Kidney (tissue), 13 donors: ENCODE measurements at regions not wholly inside any gene's neighbourhood (a gene's known extent, or its start where the extent isn't known, plus 50 kb on each side); places are given as distances from the start of the nearest gene placed in this dataset.
A peak's percentile ranks its signal among the peaks of the same experiment; 100 is the strongest.

Experiments used
- DNase-seq, 5 donors: peaks; one replicate each; pipeline ENCODE4 v3.0.0-alpha.2; 2013 to 2020
- FAIRE-seq: peaks from 2 replicates; lab custom pipeline; 2012; peaks lifted over from hg19 to GRCh38; lab: Jason Lieb, UNC
- H3K27ac ChIP-seq, 2 donors: one replicate each; pipeline ENCODE4 v1.7.0; 2013; ENCODE audit warnings: low read depth in 2 of 2, low read length in 2 of 2, inconsistent platforms in 1 of 2
- H3K27me3 ChIP-seq: one replicate; pipeline ENCODE4 v1.7.1; 2013; ENCODE audit warnings: low read length, inconsistent platforms; ENCODE audit not compliant: control insufficient read depth, insufficient read depth
- H3K36me3 ChIP-seq, 3 donors: one replicate each; pipeline versions ENCODE4 v1.7.0 to v1.7.1; 2013; ENCODE audit warnings: low read length in 3 of 3, control low read depth in 1 of 3, inconsistent platforms in 1 of 3; ENCODE audit not compliant: insufficient read depth in 3 of 3, control insufficient read depth in 2 of 3
- H3K4me1 ChIP-seq, 3 donors: one replicate each; pipeline versions ENCODE4 v1.7.0 to v1.7.1; 2013; ENCODE audit warnings: low read length in 3 of 3, inconsistent platforms in 1 of 3, low read depth in 1 of 3; ENCODE audit not compliant: control insufficient read depth in 2 of 3, insufficient read depth in 2 of 3
- H3K4me3 ChIP-seq, 3 donors: one replicate each; pipeline versions ENCODE4 v1.7.0 to v1.8.1; 2013; ENCODE audit warnings: low read length in 3 of 3, control low read depth in 1 of 3, inconsistent platforms in 1 of 3
- H3K9ac ChIP-seq, 3 donors: one replicate each; pipeline versions ENCODE4 v1.7.0 to v1.7.1; 2013; ENCODE audit warnings: low read length in 3 of 3, control low read depth in 1 of 3, inconsistent platforms in 1 of 3
- H3K9me3 ChIP-seq, 3 donors: one replicate each; pipeline versions ENCODE4 v1.7.0 to v1.7.1; 2013; ENCODE audit warnings: low read length in 3 of 3, control low read depth in 1 of 3, inconsistent platforms in 1 of 3; ENCODE audit not compliant: control insufficient read depth in 2 of 3, insufficient read depth in 1 of 3
- intact Hi-C: fragments of 100-400 bp; cut with DNase I; formaldehyde crosslinking; loops from one replicate; pipeline ENCODE4 v1.11.1; 2022
- TF ChIP-seq, protein P1 (sequence below): IDR thresholded peaks from 3 replicates; pipeline ENCODE4 v1.5.1; 2012; ENCODE audit warnings: mild to moderate bottlenecking, moderate library complexity, borderline replicate concordance; ENCODE audit not compliant: insufficient read depth; ENCODE audit errors: extremely low read depth
- donor health status: control.
- donor health status: control.
- donor health status: control.
- donor health status: control.
- donor health status: control.
- donor health status: DM: yes; HTN: yes; CAD: no.
- donor health status: Normal renal cell carcinoma (clear cell type).

DNA sequence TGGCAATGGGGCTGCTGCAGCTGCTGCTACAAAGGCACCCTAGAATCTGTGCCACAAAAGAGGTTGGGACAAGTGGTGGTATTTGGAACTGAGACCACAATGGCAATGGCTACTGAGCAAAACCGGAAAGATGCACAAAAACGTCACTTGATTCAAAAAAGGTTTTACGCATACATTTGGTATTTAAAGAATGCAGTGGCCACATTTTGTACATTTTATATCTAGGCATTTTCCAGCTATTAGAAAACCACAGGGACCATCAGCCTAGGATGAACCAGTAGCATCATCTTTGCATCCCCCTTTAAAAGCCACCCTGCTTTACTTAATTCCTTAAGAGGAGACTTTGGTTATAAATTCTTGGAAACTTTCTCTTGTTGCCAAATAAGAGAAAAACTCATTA, 104.8 kb upstream of the CXCL13 start:
- H3K4me3 ChIP-seq = no peak overlapping the region
- DNase-seq (no peak), FAIRE-seq (no peak)
- H3K27ac ChIP-seq = no peak overlapping the region
- TF ChIP-seq, protein P1, sequence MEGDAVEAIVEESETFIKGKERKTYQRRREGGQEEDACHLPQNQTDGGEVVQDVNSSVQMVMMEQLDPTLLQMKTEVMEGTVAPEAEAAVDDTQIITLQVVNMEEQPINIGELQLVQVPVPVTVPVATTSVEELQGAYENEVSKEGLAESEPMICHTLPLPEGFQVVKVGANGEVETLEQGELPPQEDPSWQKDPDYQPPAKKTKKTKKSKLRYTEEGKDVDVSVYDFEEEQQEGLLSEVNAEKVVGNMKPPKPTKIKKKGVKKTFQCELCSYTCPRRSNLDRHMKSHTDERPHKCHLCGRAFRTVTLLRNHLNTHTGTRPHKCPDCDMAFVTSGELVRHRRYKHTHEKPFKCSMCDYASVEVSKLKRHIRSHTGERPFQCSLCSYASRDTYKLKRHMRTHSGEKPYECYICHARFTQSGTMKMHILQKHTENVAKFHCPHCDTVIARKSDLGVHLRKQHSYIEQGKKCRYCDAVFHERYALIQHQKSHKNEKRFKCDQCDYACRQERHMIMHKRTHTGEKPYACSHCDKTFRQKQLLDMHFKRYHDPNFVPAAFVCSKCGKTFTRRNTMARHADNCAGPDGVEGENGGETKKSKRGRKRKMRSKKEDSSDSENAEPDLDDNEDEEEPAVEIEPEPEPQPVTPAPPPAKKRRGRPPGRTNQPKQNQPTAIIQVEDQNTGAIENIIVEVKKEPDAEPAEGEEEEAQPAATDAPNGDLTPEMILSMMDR = no peak
- H3K9ac ChIP-seq = no peak overlapping the region
- intact Hi-C loops = no loop called here
- H3K36me3 ChIP-seq = no peaks in the 10 kb centered on the region
- no peaks in the 10 kb centered on the region for H3K27me3 ChIP-seq
- H3K4me1 ChIP-seq = no peaks in the 10 kb centered on the region
- H3K9me3 ChIP-seq = no peaks in the 10 kb centered on the region

DNA sequence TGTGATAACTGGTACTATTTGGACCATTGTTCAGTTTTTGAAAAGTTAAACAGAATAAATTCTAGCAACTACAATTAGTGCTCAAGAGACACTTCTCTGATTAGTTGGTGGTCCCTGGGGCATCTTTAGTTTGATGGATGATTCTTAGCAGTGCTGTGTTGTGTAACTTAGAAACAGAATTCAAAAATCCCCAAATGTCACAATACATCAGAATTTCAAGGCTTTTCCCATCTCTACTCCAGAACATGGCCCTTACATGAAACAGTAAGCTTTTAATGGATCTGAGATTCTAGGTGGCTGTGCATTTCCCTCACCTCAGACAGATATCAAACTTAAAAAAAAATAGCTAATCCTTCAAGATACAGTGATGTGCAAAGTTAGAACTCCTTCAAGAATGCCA, 104.4 kb upstream of the CXCL13 start:
- no peaks in the 10 kb centered on the region for H3K4me1 ChIP-seq
- no peak overlapping the region for H3K4me3 ChIP-seq
- H3K36me3 ChIP-seq = no peaks in the 10 kb centered on the region
- intact Hi-C loops = no loop called here
- H3K27ac ChIP-seq = no peak overlapping the region
- H3K9me3 ChIP-seq = no peaks in the 10 kb centered on the region
- H3K9ac ChIP-seq = no peak overlapping the region
- FAIRE-seq = no peak
- DNase-seq = no peak
- no peaks in the 10 kb centered on the region for H3K27me3 ChIP-seq
- TF ChIP-seq, protein P1 = no peak

DNA sequence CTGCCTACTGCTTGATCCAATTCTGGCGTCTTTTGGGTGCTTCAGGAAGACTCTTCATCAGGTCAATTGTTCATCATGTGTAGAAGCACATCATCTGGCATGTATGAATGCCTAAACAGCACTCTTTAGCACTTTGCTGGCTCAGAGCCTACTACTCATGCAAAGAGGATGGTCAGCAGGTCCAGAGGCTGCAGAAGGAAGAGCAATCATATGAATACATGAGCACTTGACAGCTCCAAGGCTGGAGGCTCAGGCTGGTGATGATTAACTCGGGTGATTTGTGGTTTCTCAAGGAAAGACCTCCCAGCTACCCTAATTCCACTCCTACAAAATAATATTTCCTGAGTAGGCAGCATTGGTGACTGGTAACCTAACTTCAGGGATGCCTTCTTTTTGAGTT, 103.8 kb upstream of the CXCL13 start:
- TF ChIP-seq, protein P1 = no peak
- no peak overlapping the region for H3K9ac ChIP-seq
- H3K27ac ChIP-seq = no peak overlapping the region
- no peaks in the 10 kb centered on the region for H3K27me3 ChIP-seq
- H3K4me3 ChIP-seq = no peak overlapping the region
- no peak for FAIRE-seq
- intact Hi-C loops = no loop called here
- peak in 1 of 5 donors; percentile 13 for DNase-seq
- H3K9me3 ChIP-seq = no peaks in the 10 kb centered on the region
- H3K36me3 ChIP-seq = no peaks in the 10 kb centered on the region
- no peaks in the 10 kb centered on the region for H3K4me1 ChIP-seq

DNA sequence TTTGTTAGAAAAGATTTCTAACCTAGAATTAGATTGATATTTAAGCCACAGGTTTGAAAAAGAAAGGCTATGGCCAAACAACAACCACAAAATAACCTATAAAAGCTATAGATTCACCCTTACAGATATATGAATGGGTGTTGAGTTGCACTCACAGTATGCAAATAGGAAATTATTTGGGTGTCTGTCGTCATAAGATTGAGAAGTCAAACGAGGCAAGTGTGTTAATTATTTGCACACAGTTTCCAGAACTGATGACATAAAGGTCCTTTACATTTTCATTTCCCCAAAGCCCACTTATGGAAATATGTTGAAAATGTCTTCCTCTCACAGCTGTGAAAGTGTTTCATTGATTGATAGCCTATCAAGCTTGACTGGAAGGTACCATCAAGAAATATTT, 101.2 kb upstream of the CXCL13 start:
- TF ChIP-seq, protein P1 = no peak
- no peak for DNase-seq
- Histone ChIP-seq H3K36me3 (no peaks in the 10 kb centered on the region), H3K27ac (no peak overlapping the region), H3K9ac (no peak overlapping the region), H3K27me3 (no peaks in the 10 kb centered on the region), H3K4me1 (no peaks in the 10 kb centered on the region), H3K4me3 (no peak overlapping the region), H3K9me3 (no peaks in the 10 kb centered on the region)
- intact Hi-C loops = no loop called here
- FAIRE-seq = no peak
